IMR-90 (cell line): ENCODE measurements at regions not wholly inside any gene's neighbourhood (a gene's known extent, or its start where the extent isn't known, plus 50 kb on each side); places are given as distances from the start of the nearest gene placed in this dataset.

Source experiments
- CTCF ChIP-seq: conservative IDR thresholded peaks from 2 replicates; pipeline ENCODE4 v1.5.1; 2012; ENCODE audit warnings: mild to moderate bottlenecking, low read depth, low read length, improper control_type of control experiment
- MXI1 ChIP-seq: IDR thresholded peaks from 2 replicates; pipeline ENCODE4 v1.6.1; 2012; ENCODE audit warnings: low read depth, mild to moderate bottlenecking, low read length, moderate library complexity, borderline replicate concordance
- USF2 ChIP-seq: fragments of 150-350 bp; IDR thresholded peaks from 2 replicates; pipeline ENCODE4 v1.6.1; 2017; ENCODE audit warnings: mild to moderate bottlenecking, antibody characterized with exemption, low read length, low read depth
- TF ChIP-seq, protein P1 (sequence below): fragments of 150-350 bp; IDR thresholded peaks from 2 replicates; pipeline ENCODE4 v1.6.1; 2016; ENCODE audit warnings: low read depth, mild to moderate bottlenecking, low read length, moderate library complexity, borderline replicate concordance

- TF ChIP-seq CTCF (no peak), USF2 (no peak), MXI1 (no peak)
- TF ChIP-seq, protein P1, sequence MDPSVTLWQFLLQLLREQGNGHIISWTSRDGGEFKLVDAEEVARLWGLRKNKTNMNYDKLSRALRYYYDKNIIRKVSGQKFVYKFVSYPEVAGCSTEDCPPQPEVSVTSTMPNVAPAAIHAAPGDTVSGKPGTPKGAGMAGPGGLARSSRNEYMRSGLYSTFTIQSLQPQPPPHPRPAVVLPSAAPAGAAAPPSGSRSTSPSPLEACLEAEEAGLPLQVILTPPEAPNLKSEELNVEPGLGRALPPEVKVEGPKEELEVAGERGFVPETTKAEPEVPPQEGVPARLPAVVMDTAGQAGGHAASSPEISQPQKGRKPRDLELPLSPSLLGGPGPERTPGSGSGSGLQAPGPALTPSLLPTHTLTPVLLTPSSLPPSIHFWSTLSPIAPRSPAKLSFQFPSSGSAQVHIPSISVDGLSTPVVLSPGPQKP, result no peak
Measured at GRCh38 chr4:18314731-18315130, 293.2 kb upstream of the LCORL start.
